ENCODE measurements at regions not wholly inside any gene's neighbourhood (a gene's known extent, or its start where the extent isn't known, plus 50 kb on each side); places are given as distances from the start of the nearest gene placed in this dataset.

DNA sequence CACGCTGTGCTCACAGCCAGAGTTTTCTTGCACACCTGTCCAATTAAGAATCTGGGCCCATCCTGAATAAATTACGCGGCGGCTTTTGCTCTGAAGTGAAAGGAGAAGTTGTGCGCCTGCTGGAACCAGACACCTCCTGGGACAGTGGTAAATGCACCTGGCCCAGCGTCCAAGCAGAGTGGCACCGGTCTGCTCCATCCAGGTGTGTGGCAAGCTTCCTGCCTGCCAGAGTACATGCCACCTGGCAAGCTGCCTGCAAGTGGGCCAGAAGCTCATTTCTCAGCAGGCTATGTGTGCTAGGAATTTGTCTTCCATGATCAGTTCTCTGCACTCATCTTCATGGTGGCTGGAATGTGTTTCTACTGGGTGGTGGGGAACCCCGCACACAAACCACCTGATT lies 660.6 kb downstream of the ETS1 start:
- DNase-seq = peak; percentile 2 to 46 (median 38)

DNA sequence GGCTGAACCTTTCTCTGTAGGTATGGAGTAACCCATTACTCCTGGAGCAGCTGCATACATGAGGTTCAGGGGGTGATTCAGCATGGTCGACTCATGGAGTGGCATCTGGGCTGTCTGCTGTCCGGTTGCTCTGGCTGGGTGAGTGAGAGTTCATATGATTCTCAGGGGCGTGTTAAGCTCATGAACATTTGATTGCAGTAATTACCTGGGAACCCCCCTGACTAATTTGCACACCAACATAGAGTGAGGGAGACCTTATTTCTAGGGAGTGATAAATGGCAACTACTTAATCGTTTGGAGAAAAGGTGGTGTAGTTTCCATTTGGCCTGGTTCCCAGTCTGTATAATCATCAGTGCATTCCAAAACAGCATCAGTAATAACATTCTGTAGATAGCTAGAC lies 661.9 kb downstream of the ETS1 start:
- DNase-seq = peak in 1 of 3 experiments; percentile 31

DNA sequence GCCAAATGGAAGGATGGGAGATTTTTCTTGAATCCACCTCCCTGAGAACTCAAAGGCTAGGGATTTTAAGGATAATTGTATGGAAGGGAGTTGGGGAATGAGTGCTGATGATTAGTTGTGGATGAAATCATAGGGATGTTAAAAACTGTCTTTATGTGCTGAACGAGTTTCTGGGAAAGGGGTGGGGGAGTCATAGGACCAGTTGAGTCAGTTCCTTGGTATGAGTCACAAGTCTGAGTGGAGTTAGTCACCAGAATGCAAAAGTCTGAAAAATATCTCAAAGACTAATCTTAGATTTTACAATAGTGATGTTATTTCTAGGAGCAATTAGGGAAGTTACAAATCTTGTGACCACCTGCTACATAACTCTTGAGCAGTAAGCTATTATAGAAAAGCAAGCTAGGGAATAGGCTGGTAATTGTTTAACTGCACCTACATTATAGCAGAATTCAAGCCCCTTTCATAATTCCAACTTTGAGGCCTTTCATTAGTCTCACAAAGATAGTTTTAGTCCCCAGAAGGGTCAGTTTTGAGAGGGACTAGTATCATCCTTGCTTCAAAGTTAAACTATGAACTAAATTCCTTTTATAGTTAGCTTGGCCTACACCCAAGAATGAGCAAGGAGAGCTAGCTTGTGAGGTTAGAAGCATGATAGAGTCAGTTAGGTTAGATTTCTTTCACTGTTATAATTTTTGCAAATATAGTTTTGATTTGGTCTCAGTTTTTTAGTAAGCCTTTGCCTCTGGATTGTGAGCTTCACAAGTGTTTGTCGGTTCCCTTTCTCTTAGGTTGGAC lies 668.0 kb downstream of the ETS1 start:
- DNase-seq = no peak

DNA sequence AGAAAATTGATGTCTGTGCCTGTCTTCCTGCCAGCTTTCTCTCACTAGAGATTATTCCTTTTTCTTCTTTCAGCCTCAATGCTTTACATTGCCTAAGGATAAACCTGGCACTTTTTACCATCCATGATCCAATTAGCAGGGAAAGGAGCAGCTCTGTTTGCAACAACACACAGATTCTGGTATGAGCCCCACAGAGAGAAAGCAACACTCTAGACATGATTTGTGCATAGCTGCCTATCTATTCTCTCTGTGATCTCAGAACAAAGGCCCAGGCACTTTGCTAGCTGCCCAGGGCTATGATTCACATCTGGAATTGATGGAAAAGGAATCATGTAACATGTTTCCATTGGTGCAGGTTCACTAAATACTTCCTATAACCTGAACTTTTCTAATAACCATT lies 685.0 kb downstream of the ETS1 start:
- no peak for DNase-seq

DNA sequence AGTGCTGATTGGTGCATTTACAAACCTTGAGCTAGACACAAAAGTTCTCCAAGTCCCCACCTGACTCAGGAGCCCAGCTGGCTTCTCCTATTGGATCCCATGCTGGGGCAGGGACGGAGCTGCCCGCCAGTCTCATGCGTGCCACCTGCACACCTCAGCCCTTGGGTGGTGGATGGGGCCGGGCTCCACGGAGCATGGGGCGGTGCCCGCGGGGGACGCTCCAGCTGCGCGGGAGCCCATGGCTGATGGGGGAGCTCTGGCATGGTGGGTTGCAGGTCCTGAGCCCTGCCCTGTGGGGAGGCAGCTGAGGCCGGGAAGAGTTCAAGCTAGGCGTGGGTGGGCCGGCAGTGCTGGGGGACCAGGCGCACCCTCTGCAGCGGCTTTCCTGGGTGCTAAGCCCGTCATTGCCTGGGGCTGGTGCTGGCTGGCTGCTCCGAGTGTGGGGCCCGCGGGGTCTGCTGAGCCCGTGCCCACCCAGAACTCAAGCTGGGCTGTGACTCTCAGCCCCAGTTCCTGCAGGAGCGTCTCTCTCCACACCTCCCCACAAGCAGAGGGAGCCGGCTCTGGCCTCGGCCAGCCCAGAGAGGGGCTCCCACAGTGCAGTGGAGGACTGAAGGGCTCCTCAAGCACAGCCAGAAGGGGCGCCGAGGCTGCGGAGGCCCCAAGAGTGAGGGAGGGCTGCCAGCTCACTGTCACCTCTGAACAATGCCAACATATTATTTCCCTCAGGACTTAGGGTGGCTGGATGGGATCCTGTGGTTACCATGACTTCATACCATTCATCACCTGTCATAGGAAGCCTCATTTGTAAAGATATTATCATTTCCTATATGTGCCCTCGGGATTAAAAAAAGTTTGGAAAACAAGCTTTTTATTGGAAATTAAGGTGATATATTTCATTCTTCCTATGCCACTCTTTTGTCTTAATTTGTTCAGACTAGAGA lies 688.7 kb downstream of the ETS1 start:
- no peak for DNase-seq

DNA sequence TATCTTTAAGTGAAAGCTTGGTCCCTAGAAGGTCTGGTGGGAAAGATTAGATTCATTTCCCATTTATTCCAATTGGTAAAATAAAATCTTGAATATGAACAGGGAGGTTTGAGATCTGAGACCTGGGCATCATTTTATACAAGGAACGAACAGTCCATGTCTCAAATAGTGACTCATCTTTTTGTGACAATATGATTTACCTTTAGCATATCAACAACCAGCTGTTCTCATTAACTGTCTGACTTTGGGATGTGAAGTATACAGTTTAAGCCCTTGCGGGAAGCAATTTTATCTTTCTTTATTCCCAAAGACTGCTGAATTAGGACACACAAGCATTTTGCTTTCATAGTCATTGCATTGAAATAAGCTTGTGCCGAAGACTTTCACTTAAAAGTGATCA lies 691.6 kb downstream of the ETS1 start:
- DNase-seq = no peak

DNA sequence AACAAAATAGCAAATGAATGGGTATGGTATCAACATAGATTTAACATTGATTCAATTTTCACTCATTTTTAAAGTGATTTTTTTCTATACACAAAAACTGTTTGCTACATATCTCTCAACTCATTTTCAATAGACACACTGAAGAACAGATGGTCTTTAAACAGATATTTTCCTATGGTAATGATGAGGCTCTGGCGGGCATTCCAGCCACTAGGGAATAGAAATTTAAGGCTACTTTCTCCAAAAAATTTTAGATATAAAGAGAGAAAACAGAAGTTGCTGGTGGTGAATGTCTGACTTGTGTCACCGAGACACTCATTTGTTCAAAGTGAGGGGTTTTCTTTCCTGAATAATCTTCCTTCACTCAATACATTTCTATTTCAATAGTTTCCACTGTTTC lies 693.0 kb downstream of the ETS1 start:
- DNase-seq = no peak

DNA sequence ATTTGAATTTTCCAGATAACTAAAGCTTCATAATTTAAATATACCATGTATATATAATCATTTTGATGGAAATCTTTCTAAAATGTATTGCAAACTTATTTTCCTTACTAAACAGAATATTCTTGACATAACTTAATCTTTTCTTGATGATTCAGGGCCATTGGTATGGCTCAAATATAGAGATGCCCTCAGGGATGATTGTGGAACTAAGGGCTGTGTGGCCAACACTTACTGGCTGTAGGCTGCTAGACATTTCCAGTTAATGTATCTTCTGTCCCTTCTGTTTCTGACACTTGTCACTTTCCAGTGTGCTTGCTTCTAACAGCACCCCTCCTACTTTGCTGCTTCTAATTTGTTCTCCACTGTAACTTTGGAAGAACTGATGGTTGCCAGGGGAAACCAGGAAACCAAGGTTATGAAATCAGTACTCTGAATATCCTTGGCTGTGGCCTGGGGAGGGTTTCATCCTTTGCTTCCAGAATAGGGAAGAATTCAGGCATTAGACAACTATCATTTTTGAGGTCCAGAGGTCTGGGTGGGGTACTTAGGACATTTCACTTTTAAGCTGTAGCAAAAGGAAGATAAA lies 697.2 kb downstream of the ETS1 start:
- no peak for DNase-seq

DNA sequence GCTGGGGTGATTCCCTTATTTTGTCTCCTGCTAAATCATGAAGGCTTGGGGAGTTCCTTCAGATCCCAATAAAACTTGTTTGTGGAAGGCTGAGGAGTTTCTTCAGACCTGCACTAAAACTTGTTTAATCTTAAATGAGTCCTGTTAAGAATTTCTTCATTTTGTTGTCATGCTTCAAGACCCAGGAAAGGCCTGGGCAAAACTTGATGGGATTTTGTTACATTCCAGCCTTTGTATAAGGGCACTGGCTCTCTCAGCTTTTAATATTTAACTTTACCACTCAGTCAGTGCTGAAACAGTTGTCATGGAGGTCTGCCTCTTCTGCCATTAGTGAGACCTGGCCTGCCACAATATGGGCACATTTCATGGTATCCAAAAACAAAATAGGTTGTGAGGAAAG lies 699.0 kb downstream of the ETS1 start:
- DNase-seq = no peak

DNA sequence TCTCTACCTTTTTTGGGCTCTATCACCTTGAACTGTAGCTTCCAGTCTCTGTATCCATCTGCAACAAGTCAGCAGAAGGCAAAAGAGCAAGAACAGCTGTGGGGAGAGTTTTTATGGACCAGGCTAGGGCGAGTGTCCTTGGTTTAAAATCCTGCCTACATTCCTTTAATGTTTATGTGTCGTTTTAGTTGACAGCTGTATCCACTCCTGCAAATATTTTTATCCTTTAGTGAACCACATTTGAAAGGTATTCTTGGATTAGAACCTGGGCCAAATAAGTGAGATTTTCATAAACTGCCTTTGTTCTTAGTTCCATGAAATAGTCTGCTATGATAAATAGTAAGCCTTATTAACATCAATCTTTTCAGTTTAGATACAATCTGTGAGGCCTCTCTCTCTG lies 712.2 kb downstream of the ETS1 start:
- no peak for DNase-seq

DNA sequence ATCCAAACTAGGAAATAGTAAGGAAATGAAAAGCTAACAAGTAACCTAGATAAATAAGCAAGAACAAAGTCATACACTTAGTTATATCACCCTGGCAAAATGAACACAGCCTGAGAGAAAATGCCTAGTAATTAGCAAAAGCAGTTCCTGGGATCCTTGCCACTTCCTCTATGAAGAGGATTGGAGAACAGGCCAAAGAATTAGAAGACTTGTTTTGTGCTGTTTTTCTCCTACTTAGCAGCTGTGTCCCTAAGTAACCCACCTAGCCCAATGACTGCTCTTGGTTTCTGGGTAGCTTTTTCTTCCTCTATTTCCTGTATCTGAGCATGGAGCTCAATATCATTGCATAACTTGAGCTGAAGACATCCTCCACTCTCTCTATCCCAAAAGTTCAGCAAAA lies 713.9 kb downstream of the ETS1 start:
- DNase-seq = no peak

DNA sequence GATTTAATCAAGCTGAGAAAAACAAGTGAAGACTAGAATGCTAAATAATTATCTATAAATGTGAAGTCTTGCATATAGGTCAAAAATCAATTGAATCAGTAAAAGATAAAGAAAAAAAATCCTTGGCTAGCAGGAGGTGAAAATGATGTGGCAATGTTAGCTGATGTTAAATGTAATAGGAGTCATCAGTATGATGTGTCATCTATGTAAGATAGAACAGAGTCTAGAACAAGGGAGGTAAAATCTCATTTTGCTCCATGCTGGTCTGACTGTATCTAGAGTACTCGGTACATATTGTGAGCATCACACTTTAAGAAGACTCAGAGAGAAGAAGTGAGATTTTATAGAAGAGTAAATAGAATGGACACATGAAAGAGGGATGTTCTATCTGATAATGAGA lies 721.2 kb downstream of the ETS1 start:
- no peak for DNase-seq

DNA sequence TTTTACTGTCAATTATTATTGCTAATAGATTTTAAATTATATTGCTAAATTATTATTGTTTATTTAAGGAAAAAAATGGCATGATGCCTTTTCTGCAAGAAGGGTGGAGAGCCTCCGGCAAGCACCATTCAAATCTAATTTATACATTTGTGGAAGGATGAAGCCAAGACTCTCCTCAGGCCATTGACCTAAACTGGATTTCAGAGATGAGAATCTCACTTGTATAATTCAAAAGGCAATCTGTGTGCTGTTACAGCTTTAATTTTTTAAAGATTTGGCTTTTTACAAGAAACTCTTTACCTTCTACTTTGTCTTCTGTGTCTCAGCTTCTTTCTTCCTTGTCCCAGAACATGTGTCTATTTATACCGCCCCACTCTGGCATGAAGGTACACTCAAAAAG lies 722.5 kb downstream of the ETS1 start:
- DNase-seq = no peak

DNA sequence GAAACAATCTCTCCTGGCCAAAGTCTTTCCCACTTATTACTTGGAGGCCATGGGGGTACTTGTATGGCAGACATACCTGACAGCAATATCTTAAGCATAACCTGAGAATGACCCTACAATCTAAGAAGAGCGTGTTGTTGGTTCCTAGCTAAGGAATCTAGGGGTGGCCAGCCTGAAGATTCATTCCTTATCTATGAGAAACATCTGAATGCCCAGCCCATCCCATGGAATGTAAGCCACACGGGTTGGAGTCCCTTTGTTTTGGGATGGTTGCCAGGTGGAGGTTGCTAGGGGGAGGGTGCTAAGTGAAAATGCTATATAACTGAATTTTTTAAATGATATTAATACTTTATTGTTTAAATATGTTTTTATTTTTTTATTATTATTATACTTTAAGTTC lies 725.0 kb downstream of the ETS1 start:
- DNase-seq = no peak

DNA sequence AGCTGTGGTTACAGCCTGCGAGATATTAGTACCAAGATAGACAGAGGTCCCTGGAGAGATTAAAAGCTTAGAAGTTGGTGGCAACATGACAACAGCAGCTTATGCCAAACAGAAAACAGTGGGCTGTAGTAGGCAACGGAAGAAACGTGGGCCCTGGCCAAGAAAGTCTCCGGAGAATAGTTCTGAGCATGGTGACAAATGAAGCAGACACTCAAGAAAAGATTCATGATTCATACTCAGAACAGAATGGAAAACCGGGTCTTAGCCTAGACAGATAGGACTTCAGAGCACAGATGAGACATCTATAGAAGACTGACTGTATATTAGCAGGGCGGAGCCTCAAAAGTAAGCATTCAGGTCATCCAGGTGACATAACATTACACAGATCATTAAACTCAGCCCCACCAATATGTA lies 727.4 kb downstream of the ETS1 start:
- DNase-seq = peak in 1 of 3 experiments; percentile 24

DNA sequence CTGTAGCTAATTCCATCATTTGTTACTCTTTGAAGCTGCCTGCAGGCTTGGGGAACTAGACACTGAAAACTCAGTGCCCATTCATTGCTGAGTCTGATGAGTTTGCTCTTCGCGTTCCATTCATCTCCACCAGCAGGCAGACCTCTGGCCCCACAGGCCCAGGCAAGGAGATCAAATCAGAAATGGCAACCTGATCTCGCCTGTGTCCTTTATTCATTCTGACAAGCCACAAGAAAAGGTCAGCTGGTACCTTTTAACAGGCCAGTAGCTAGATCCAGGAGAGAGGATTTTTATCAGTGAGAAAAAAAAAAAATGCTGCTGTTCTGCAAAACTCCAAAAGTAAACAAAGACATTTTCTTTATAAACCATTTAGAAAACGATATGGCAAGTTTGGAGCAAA lies 742.5 kb downstream of the ETS1 start:
- DNase-seq = peak in 1 of 3 experiments; percentile 26

DNA sequence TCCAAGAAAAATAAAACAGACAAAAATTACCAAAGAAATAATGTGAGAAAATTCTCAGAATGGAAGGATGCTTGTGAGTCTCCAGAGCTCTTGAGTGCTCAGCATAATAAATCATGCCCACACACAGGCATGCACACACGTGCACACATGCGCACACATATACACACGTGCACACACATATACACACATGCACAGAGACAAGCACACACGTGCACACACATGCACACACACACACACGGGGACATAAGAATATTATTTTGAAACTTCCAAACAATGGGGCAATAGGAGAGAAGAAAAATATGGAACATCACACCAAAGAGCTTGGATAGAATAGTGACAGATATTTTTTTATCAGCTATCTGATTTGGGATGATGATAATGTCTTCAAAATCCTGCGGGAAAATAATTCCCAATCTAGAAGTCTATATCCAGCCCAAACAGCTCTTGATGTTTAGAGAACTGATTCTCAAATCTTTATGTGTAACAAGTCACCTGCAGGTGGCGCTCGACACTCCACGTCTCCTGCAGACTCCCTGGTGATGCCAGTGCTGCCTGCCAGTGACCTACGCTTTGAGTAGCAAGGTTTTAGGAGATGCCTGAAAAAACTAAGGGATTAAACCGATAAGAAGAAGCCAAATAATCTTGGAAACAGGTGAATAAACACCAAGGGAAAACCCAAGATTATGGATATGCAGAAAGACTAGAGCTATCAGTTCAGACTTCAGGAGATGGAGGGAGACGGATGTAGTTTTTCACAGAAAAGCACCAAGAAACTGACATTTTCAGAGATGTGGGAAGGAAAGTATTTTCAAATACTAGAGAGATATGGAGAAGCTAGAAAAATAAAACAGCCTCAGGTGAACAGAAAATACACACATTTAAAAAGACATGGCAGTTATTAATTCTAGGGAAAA lies 743.6 kb downstream of the ETS1 start:
- DNase-seq = peak; percentile 32 to 76 (median 72)

DNA sequence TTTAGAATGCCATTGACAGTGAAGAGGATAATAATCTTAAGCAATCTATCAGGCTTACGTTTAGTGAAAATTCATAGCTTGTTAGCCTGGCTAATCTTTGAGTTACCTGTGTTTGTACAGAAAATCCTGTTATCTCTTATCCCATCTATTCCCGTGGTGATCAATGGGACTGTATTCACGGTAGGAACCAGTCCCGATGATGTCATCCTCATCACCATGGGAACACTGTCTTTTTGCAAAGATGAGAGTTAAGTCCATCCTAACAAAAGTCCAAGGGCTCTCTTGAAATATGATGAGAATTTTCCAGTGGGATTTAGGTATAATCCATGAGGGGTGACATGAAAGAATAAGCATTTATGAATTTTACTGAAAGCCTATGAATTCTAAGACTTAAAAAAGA lies 762.2 kb downstream of the ETS1 start:
- no peak for DNase-seq

DNA sequence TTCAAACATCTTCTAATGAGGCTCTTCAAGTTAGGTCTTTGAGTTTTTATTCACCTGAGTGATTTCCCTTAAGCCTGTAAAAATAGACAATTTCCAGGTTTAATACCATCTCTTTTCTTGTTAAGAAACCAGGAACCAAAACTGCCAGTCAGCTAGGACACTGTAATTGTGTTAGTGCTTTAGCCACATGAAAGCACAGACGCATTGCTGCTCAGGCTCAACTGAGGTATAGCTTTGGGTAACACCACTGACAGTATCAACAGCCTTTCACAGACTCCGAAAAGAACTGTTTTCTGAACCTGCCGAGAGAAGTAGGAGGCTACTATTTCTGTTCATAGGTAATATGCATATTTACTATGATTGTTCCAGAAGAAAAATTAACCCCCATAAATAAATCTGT lies 768.7 kb downstream of the ETS1 start:
- DNase-seq = no peak

DNA sequence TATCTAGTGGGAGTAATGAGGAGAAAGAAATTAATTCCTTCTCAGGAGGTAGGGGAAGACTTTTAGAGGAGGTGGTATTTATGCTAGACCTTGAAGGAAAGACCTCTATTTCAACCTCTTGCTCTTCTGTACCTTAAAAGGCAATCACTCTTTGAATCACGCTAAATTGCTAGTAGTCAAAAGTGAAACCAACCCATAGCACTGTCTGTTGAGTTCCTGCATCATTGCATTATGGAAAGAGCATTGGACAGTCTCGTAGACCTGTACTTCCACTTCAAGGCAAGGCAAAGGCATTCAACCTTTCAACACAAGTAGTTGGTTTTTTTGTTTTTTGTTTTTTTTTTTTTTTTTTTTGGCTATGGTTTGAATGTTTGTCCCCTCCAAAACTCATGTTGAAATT lies 770.4 kb downstream of the ETS1 start:
- no peak for DNase-seq

DNA sequence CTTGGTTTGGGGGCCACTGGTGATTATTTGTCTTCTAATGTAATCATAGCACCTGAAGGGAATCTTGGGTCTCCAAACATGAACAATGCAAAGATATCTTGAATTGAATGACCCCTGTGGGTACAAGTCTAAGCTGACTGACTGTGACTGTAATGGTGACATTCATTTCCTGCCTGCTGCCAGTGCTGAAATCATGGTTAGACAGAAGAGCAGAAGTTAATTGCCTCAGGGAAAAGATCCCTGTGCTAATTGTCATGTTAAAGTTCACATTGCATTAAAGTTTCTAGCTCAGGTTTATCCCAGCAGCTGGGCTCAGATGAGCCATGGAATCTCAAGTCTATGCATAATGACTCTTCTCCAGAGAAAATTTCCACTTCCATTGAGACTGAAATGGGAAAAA lies 772.0 kb downstream of the ETS1 start:
- DNase-seq = no peak

DNA sequence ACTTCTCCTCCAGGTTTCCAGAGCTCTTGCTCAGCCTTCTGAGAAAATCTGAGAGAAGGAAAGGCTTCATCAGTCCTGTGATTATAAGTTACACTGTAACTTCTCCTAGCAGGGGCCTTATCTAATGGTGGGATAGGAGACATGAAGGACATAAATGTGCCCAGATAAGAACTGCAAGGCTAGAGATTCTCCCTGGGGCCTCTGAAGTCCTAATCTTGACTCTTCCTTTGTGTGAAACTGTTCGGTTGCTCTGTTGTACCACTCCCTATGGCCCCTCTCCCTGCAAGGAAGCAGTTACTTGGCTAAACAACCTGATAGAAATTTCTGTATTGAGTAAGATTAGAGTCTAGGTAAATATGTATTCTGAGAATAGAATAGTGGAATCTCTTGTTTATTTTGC lies 780.9 kb downstream of the ETS1 start:
- DNase-seq = no peak

DNA sequence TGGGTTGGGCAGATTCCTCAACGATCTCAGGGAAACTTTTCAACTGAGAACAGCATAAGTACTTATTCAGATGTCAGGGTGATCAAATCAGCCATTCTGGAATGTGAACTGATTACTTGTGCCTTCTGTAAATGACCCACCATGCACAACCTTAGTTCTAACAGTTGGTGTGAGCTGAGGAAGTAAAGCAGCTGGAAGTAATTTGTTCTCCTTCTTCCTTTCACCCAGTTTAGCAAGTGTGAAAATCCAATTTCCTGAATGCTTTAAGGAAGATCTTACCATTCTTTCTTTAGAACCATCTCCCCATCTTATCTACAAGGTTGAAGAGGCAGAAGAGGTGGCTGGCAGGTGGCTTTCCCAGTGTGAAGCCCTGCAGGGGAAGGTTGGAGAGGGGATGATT lies 781.6 kb downstream of the ETS1 start:
- DNase-seq = no peak
